Ramos (cell line): ENCODE measurements at regions not wholly inside any gene's neighbourhood (a gene's known extent, or its start where the extent isn't known, plus 50 kb on each side); places are given as distances from the start of the nearest gene placed in this dataset.
"Not testable (repeated sequence)": the region's sequence is repeated elsewhere in the genome, so short reads cannot be mapped to it uniquely, and the experiment has no call there.

Experiments used
- in situ Hi-C: fragments of 300-500 bp; cut with MboI; formaldehyde crosslinking; loops from one replicate; pipeline ENCODE4 v1.14.3; 2022; ENCODE audit warnings: low sequenced_read_pairs; ENCODE audit not compliant: unreplicated experiment

- in situ Hi-C loops, result not testable (repeated sequence)
Measured at GRCh38 chr15:88965097-88965496, 51.9 kb upstream of the MFGE8 start.

GRCh38 chr15:88970232-88970631 lies 57.1 kb upstream of the MFGE8 start:
- in situ Hi-C loops, result no loop called here

GRCh38 chr15:88974392-88974791 lies 61.2 kb upstream of the MFGE8 start:
- in situ Hi-C loops, result no loop called here

GRCh38 chr15:88975891-88976290 lies 62.7 kb upstream of the MFGE8 start:
- in situ Hi-C loops, result no loop called here

GRCh38 chr15:88976656-88977055 lies 63.5 kb upstream of the MFGE8 start:
- in situ Hi-C loops, result no loop called here

- in situ Hi-C loops, result no loop called here
Measured at GRCh38 chr15:88979674-88980073, 66.5 kb upstream of the MFGE8 start.

GRCh38 chr15:88980498-88980897 lies 67.3 kb upstream of the MFGE8 start:
- in situ Hi-C loops, result no loop called here

- in situ Hi-C loops, result no loop called here
Measured at GRCh38 chr15:88981244-88982215, 68.4 kb upstream of the MFGE8 start.

- in situ Hi-C loops, result no loop called here
Measured at GRCh38 chr15:88982304-88982945, 69.2 kb upstream of the MFGE8 start.

- in situ Hi-C loops, result no loop called here
Measured at GRCh38 chr15:88982946-88983342, 69.8 kb upstream of the MFGE8 start.

- in situ Hi-C loops, result no loop called here
Measured at GRCh38 chr15:88983861-88984429, 70.8 kb upstream of the MFGE8 start.

GRCh38 chr15:88985547-88986393 lies 72.6 kb upstream of the MFGE8 start:
- in situ Hi-C loops, result no loop called here

- in situ Hi-C loops, result no loop called here
Measured at GRCh38 chr15:88986949-88987590, 73.9 kb upstream of the MFGE8 start.

- in situ Hi-C loops, result no loop called here
Measured at GRCh38 chr15:88987591-88987933, 74.4 kb upstream of the MFGE8 start.

GRCh38 chr15:88987934-88988671 lies 74.9 kb upstream of the MFGE8 start:
- in situ Hi-C loops, result no loop called here

- in situ Hi-C loops, result no loop called here
Measured at GRCh38 chr15:88989578-88989977, 76.4 kb upstream of the MFGE8 start.

GRCh38 chr15:88990185-88990679 lies 77.1 kb upstream of the MFGE8 start:
- in situ Hi-C loops, result no loop called here

- in situ Hi-C loops, result no loop called here
Measured at GRCh38 chr15:88992216-88992615, 79.0 kb upstream of the MFGE8 start.

- in situ Hi-C loops, result no loop called here
Measured at GRCh38 chr15:88992912-88993376, 79.8 kb upstream of the MFGE8 start.
